22Rv1 (cell line): ENCODE measurements at regions not wholly inside any gene's neighbourhood (a gene's known extent, or its start where the extent isn't known, plus 50 kb on each side); places are given as distances from the start of the nearest gene placed in this dataset.

ENCODE experiments used
- ZFX ChIP-seq: fragments of 450-650 bp; IDR thresholded peaks from 2 replicates; pipeline ENCODE4 v1.6.1; 2017; ENCODE audit warnings: antibody characterized with exemption, borderline replicate concordance
- TF ChIP-seq, protein P1 (sequence below): fragments of 450-650 bp; IDR thresholded peaks from 2 replicates; pipeline ENCODE4 v1.5.1; 2017; ENCODE audit warnings: mild to moderate bottlenecking

DNA sequence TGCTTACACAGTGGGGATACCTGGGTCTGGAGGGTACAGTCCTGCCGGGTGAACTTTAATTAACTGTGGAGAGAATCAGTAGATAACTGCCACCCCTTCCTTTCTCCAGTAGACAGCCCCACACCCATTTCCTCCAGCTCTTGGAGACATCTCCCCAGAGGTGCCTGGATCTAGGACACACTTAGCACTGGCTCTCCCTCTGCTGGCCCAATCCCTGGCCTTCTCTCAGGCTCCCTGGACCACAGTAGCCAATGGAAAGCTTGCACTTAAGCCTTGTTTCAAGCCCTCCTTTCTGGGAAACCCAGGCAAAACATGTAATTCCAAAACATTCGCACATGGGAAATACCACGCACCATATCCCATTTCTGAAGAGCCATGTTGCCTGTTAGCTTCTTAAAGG is 169.2 kb upstream of the GAS1 start:
- TF ChIP-seq, protein P1, sequence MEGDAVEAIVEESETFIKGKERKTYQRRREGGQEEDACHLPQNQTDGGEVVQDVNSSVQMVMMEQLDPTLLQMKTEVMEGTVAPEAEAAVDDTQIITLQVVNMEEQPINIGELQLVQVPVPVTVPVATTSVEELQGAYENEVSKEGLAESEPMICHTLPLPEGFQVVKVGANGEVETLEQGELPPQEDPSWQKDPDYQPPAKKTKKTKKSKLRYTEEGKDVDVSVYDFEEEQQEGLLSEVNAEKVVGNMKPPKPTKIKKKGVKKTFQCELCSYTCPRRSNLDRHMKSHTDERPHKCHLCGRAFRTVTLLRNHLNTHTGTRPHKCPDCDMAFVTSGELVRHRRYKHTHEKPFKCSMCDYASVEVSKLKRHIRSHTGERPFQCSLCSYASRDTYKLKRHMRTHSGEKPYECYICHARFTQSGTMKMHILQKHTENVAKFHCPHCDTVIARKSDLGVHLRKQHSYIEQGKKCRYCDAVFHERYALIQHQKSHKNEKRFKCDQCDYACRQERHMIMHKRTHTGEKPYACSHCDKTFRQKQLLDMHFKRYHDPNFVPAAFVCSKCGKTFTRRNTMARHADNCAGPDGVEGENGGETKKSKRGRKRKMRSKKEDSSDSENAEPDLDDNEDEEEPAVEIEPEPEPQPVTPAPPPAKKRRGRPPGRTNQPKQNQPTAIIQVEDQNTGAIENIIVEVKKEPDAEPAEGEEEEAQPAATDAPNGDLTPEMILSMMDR = no peak
- no peak for TF ChIP-seq ZFX
